ENCODE measurements at regions not wholly inside any gene's neighbourhood (a gene's known extent, or its start where the extent isn't known, plus 50 kb on each side); places are given as distances from the start of the nearest gene placed in this dataset.

- DNase-seq, result no peak
Measured at GRCh38 chr18:61756244-61756643, 136.6 kb downstream of the RNF152 start.

- no peak for DNase-seq
Measured at GRCh38 chr18:61755555-61755954, 137.3 kb downstream of the RNF152 start.

GRCh38 chr18:61754039-61754583 is 138.7 kb downstream of the RNF152 start:
- no peak for DNase-seq

GRCh38 chr18:61753373-61753772 is 139.4 kb downstream of the RNF152 start:
- DNase-seq, result no peak

- DNase-seq, result no peak
Measured at GRCh38 chr18:61752973-61753372, 139.8 kb downstream of the RNF152 start.

GRCh38 chr18:61750840-61751668 is 141.8 kb downstream of the RNF152 start:
- DNase-seq, result peak in 1 of 3 experiments; percentile 43

GRCh38 chr18:61749546-61749945 is 143.3 kb downstream of the RNF152 start:
- DNase-seq, result no peak

GRCh38 chr18:61749031-61749430 is 143.8 kb downstream of the RNF152 start:
- DNase-seq, result no peak

GRCh38 chr18:61748004-61748403 is 144.8 kb downstream of the RNF152 start:
- no peak for DNase-seq

GRCh38 chr18:61743775-61744531 is 148.9 kb downstream of the RNF152 start:
- no peak for DNase-seq

- no peak for DNase-seq
Measured at GRCh38 chr18:61742565-61743429, 150.0 kb downstream of the RNF152 start.

- no peak for DNase-seq
Measured at GRCh38 chr18:61741881-61742454, 150.8 kb downstream of the RNF152 start.

GRCh38 chr18:61738488-61738887 is 154.3 kb downstream of the RNF152 start:
- DNase-seq, result no peak

GRCh38 chr18:61738042-61738441 is 154.8 kb downstream of the RNF152 start:
- DNase-seq, result no peak

GRCh38 chr18:61736133-61736532 is 156.7 kb downstream of the RNF152 start:
- peak in 2 of 3 experiments; percentile 50 to 77 for DNase-seq

GRCh38 chr18:61735564-61736102 is 157.2 kb downstream of the RNF152 start:
- peak in 2 of 3 experiments; percentile 63 to 83 for DNase-seq

- DNase-seq, result no peak
Measured at GRCh38 chr18:61734396-61734795, 158.4 kb downstream of the RNF152 start.

- DNase-seq, result no peak
Measured at GRCh38 chr18:61732854-61733253, 160.0 kb downstream of the RNF152 start.

- DNase-seq, result no peak
Measured at GRCh38 chr18:61731693-61732376, 161.0 kb downstream of the RNF152 start.

GRCh38 chr18:61731178-61731577 is 161.6 kb downstream of the RNF152 start:
- no peak for DNase-seq

GRCh38 chr18:61729322-61729721 is 163.5 kb downstream of the RNF152 start:
- no peak for DNase-seq
